GM20000 (cell line): ENCODE measurements at regions not wholly inside any gene's neighbourhood (a gene's known extent, or its start where the extent isn't known, plus 50 kb on each side); places are given as distances from the start of the nearest gene placed in this dataset.

ENCODE experiments used
- DNase-seq: peaks from one replicate; pipeline ENCODE4 v3.0.0; 2012; ENCODE audit warnings: low spot score
- TF ChIP-seq, protein P1 (sequence below): IDR thresholded peaks from 2 replicates; pipeline ENCODE4 v1.5.1; 2012; ENCODE audit warnings: mild to moderate bottlenecking, control low read depth; ENCODE audit errors: extremely low read depth, missing control alignments

DNA sequence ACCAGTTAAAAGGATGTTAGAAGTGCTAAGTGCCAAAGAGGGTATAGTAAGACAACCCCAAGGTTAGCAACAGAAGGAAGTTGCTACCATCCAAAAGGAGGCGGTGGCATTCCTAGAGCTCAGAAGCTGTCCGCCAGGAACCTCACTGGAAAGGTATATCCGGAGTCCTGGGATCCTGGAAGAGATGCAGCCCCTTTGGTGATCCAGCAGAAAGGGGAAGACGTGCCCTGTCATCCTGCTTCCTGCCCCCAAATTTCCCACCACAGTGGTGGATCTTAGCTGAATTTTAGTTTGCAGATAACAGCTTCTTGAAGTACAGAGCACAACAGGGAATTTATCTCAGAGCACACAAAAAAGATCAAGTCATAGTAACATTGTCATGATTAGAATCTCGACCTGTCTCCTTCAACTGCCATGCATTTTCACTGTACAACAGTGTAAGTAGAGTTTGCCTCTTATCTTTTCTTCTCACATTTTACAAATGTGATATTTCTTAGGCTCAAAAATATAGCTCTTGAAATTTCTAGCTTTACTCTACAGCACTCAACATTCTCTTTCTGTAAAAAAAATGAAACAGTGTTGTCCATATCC lies 526.3 kb downstream of the SOX5 start:
- TF ChIP-seq, protein P1, sequence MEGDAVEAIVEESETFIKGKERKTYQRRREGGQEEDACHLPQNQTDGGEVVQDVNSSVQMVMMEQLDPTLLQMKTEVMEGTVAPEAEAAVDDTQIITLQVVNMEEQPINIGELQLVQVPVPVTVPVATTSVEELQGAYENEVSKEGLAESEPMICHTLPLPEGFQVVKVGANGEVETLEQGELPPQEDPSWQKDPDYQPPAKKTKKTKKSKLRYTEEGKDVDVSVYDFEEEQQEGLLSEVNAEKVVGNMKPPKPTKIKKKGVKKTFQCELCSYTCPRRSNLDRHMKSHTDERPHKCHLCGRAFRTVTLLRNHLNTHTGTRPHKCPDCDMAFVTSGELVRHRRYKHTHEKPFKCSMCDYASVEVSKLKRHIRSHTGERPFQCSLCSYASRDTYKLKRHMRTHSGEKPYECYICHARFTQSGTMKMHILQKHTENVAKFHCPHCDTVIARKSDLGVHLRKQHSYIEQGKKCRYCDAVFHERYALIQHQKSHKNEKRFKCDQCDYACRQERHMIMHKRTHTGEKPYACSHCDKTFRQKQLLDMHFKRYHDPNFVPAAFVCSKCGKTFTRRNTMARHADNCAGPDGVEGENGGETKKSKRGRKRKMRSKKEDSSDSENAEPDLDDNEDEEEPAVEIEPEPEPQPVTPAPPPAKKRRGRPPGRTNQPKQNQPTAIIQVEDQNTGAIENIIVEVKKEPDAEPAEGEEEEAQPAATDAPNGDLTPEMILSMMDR = no peak
- DNase-seq = no peak

DNA sequence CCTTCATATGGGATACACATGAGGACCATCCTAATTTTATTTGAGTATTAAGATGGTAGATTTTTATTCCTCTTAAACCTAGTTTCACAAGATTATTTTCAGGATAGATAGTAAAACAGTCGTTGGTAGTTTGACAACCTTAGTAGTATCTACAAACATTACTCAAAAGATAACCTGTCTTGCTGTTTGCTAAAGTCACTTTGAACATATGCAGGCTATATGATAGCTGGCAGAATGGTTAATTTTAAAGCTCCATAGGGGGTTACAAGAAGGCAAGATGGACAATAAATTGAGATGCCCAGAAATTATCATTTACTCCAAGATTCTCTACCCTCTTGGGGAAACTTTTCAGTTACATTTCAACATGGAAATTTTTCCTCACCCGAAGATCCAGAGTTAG lies 525.7 kb downstream of the SOX5 start:
- no peak for DNase-seq
- TF ChIP-seq, protein P1 = no peak

DNA sequence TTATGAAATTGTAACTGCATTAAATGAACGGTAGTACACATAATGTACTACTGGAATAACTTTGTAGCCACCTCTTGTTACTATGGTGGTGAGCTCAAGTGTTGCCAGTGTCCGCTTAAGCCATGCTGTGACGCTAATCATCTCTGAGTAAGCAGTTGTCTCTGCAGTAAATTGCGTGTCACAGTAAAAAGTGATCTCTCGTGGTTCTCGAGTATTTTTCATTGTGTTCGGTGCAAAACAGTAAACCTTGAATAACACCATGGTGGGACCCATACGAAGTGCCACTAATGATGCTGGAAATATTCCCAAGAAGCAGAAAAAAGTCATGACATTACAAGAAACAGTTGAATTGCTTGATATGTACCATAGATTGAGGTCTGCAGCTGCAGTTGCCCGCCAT lies 524.8 kb downstream of the SOX5 start:
- TF ChIP-seq, protein P1 = no peak
- no peak for DNase-seq

DNA sequence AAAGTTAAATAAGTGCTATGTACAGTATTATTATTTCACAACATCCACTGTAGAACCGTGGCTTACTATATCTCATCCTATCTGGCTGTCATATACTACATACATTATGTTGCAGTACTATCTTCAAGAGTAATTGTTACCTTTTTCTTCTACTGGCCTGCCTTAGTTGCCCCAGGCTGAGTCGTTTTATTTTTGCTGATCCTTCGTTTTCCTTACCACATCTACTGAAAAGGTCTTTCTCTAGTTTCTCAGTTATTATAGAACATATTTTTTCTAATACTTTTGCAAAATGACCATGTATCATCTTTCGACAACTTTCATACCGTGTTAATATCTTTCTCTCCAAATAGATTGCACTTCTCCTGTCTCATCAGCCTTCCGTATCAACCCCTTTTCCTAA lies 523.1 kb downstream of the SOX5 start:
- DNase-seq = no peak
- TF ChIP-seq, protein P1 = no peak

DNA sequence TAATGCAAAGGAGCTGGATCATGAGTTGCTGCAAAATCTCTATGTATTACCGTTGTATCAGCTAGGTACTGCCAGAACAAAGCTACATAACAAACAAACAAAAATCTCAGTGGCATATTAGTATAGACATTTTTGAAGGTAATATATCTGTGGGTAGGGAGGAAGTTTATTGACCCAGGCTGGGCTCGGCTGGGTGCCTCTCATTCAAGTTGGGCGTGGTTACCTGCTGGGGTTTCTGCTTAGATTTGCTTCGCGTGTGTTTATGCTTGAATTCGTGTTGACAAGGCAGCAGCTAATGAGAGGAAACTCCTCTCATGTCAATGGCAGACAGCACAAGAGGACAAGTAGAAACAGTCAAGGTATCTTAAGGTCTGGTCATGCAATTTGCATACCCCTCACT lies 520.7 kb downstream of the SOX5 start:
- no peak for DNase-seq
- TF ChIP-seq, protein P1 = no peak

DNA sequence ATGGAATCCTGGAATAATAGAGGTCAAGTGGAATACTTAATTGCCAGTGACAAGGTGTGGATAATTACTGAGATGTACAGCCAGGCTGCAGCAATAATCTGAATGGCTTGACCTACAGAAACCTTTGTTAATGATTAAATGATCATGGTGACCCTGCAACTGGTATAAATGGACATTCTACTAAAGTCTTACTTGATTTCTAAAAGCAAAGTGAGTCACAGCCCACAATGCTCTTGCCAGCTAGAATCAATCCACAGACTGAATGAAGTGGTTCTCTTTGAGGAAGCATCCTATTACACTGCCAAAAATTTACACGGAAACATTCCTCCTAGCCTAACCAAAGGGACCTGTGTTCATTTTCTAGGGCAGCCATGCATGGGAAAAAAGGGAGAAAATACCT lies 518.5 kb downstream of the SOX5 start:
- no peak for DNase-seq
- TF ChIP-seq, protein P1 = no peak

DNA sequence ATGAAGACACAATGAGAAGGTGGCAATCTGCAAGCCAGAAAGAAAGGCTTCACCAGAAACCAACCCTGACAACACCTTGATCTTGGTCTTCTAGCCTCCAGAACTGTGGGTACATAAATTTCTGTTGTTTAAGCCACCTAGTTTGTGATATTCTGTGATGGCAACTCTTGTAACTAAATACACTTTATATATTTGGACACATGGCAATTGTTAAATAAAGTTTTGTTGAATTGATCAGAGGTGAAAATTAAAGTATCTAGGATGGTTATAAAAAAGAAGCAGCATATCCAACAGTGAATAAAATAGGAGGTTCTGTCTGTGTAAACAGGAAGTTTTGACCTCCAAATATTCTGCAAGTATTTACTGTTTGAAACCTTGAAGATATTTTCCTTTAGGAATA lies 516.3 kb downstream of the SOX5 start:
- TF ChIP-seq, protein P1 = no peak
- no peak for DNase-seq

DNA sequence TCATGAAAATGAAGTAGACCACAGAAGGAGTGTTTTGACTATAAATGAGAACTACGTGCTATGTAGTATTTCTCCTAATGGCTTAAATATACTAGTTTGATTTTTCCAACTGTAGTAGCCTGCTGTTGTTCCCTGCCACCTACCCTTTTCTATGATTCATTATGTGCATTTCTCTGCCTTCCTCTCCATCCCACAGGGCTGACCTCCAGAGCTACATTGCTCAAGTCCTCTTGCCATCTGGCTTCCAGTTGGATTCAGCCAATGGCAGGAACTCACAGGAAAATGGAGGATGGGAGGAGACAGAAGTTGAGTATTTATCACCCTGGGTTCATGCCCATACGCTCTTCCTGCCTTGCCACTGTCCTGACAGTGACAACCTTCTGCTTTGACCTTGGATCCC lies 515.3 kb downstream of the SOX5 start:
- DNase-seq = no peak
- TF ChIP-seq, protein P1 = no peak
